ENCODE measurements at regions not wholly inside any gene's neighbourhood (a gene's known extent, or its start where the extent isn't known, plus 50 kb on each side); places are given as distances from the start of the nearest gene placed in this dataset.

DNA sequence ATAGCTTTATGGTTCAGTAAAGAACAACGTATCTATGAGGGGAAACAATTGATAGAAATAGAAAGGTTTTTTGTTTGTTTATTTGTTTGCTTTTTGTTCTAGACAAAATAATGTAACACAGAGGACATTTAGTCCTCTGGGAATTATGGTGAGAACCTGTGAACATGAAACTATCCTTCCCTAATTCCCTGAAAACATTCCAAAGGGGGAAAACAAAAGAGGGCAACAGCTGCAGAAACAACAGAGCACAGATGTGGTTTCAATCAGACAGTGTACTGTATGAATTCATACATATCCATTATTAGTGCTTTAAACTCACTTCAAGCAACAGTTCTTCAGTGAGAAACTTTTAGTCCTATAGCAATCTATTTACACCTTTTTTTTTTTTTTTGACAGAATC lies 1489.8 kb upstream of the C9orf72 start:
- no peak overlapping the region for H3K27ac ChIP-seq (ENCODE audit: low read depth, low read length)
- H4K20me1 ChIP-seq (ENCODE audit: control insufficient read depth, insufficient read depth, low read depth, low read length) = no peaks in the 10 kb centered on the region
- H3K4me3 ChIP-seq (ENCODE audit: low read length) = no peak overlapping the region
- H3K9me3 ChIP-seq (ENCODE audit: control insufficient read depth, insufficient read depth, low read length) = no peaks in the 10 kb centered on the region
- no peaks in the 10 kb centered on the region for H3K27me3 ChIP-seq (ENCODE audit: control insufficient read depth, low read length)
- H3K4me2 ChIP-seq (ENCODE audit: low read length) = no peak overlapping the region
- no peaks in the 10 kb centered on the region for H3K9me2 ChIP-seq (replicated peaks; ENCODE audit: control insufficient read depth, low read length)
- no peaks in the 10 kb centered on the region for H3F3A ChIP-seq (ENCODE audit: control insufficient read depth, insufficient read depth)
- H3K79me2 ChIP-seq (ENCODE audit: control insufficient read depth, low read length) = no peaks in the 10 kb centered on the region
- H3K36me3 ChIP-seq (ENCODE audit: control insufficient read depth, low read length) = no peaks in the 10 kb centered on the region
- H3K4me1 ChIP-seq (ENCODE audit: control insufficient read depth, low read length) = no peaks in the 10 kb centered on the region
- TF ChIP-seq EZH2phosphoT487 (IDR thresholded peaks at IDR 0.05; ENCODE audit: borderline replicate concordance, low read length) (no peak), CTCF (IDR thresholded peaks at IDR 0.05; ENCODE audit: low read depth, low read length, poor library complexity, severe bottlenecking) (no peak)

- Histone ChIP-seq H3K4me1 (ENCODE audit: control insufficient read depth, low read length) (no peaks in the 10 kb centered on the region), H3K4me2 (ENCODE audit: low read length) (no peak overlapping the region), H3K9me3 (ENCODE audit: control insufficient read depth, insufficient read depth, low read length) (no peaks in the 10 kb centered on the region), H3K79me2 (ENCODE audit: control insufficient read depth, low read length) (no peaks in the 10 kb centered on the region), H3K27ac (ENCODE audit: low read depth, low read length) (no peak overlapping the region), H3K4me3 (ENCODE audit: low read length) (no peak overlapping the region), H4K20me1 (ENCODE audit: control insufficient read depth, insufficient read depth, low read depth, low read length) (no peaks in the 10 kb centered on the region), H3K27me3 (ENCODE audit: control insufficient read depth, low read length) (no peaks in the 10 kb centered on the region), H3F3A (ENCODE audit: control insufficient read depth, insufficient read depth) (no peaks in the 10 kb centered on the region), H3K9me2 (replicated peaks; ENCODE audit: control insufficient read depth, low read length) (no peaks in the 10 kb centered on the region), H3K36me3 (ENCODE audit: control insufficient read depth, low read length) (no peaks in the 10 kb centered on the region)
- no peak for TF ChIP-seq CTCF (IDR thresholded peaks at IDR 0.05; ENCODE audit: low read depth, low read length, poor library complexity, severe bottlenecking)
- no peak for TF ChIP-seq EZH2phosphoT487 (IDR thresholded peaks at IDR 0.05; ENCODE audit: borderline replicate concordance, low read length)
These were observed 1492.9 kb upstream of the C9orf72 start for GRCh38 chr9:29066141-29066640.

GRCh38 chr9:29068461-29068860 lies 1495.2 kb upstream of the C9orf72 start:
- Histone ChIP-seq H3K79me2 (ENCODE audit: control insufficient read depth, low read length) (no peaks in the 10 kb centered on the region), H3K9me2 (replicated peaks; ENCODE audit: control insufficient read depth, low read length) (no peaks in the 10 kb centered on the region), H3K36me3 (ENCODE audit: control insufficient read depth, low read length) (no peaks in the 10 kb centered on the region), H3K9me3 (ENCODE audit: control insufficient read depth, insufficient read depth, low read length) (no peaks in the 10 kb centered on the region), H3K4me1 (ENCODE audit: control insufficient read depth, low read length) (no peaks in the 10 kb centered on the region), H3K27me3 (ENCODE audit: control insufficient read depth, low read length) (no peaks in the 10 kb centered on the region), H3K4me2 (ENCODE audit: low read length) (no peak overlapping the region), H3F3A (ENCODE audit: control insufficient read depth, insufficient read depth) (no peaks in the 10 kb centered on the region), H4K20me1 (ENCODE audit: control insufficient read depth, insufficient read depth, low read depth, low read length) (no peaks in the 10 kb centered on the region), H3K4me3 (ENCODE audit: low read length) (no peak overlapping the region), H3K27ac (ENCODE audit: low read depth, low read length) (no peak overlapping the region)
- TF ChIP-seq CTCF (IDR thresholded peaks at IDR 0.05; ENCODE audit: low read depth, low read length, poor library complexity, severe bottlenecking) = no peak
- TF ChIP-seq EZH2phosphoT487 (IDR thresholded peaks at IDR 0.05; ENCODE audit: borderline replicate concordance, low read length) = no peak

All from DOHH2 (cell line).